ENCODE measurements at regions not wholly inside any gene's neighbourhood (a gene's known extent, or its start where the extent isn't known, plus 50 kb on each side); places are given as distances from the start of the nearest gene placed in this dataset.

GRCh38 chr2:224242561-224242960 is 159.3 kb downstream of the FAM124B start (continued):
- TF ChIP-seq ATF2 (IDR thresholded peaks at IDR 0.05; ENCODE audit: low read length) = no peak
- TF ChIP-seq CTCF (IDR thresholded peaks at IDR 0.05; ENCODE audit: control extremely low read depth in 1 of 3, insufficient read depth in 1 of 3, low read depth in 1 of 3, low read length in 3 of 3) = no peak
